Kidney epithelial cell (primary cell): ENCODE measurements at regions not wholly inside any gene's neighbourhood (a gene's known extent, or its start where the extent isn't known, plus 50 kb on each side); places are given as distances from the start of the nearest gene placed in this dataset.

ENCODE experiments used
- DNase-seq: peaks from one replicate; pipeline ENCODE4 v3.0.0-alpha.2; 2010; ENCODE audit warnings: low read depth
- H3K27me3 ChIP-seq: 2 replicates; pipeline ENCODE4 v1.6.0; 2011; ENCODE audit warnings: low read length; ENCODE audit not compliant: control insufficient read depth, insufficient read depth
- H3K36me3 ChIP-seq: 2 replicates; pipeline ENCODE4 v1.5.1; 2011; ENCODE audit warnings: low read length; ENCODE audit not compliant: control insufficient read depth, insufficient read depth
- H3K4me3 ChIP-seq: 2 replicates; pipeline ENCODE4 v1.5.1; 2011; ENCODE audit warnings: low read depth, mild to moderate bottlenecking, control low read depth, low read length
- CTCF ChIP-seq: IDR thresholded peaks from 2 replicates; pipeline ENCODE4 v1.5.1; 2011; ENCODE audit warnings: mild to moderate bottlenecking, moderate library complexity, low read length, control low read depth, inconsistent platforms; ENCODE audit not compliant: insufficient read depth, poor library complexity, severe bottlenecking

GRCh38 chr2:8215982-8216381, 465.9 kb upstream of the ID2 start:
- Histone ChIP-seq H3K27me3 (no peaks in the 10 kb centered on the region), H3K36me3 (no peaks in the 10 kb centered on the region), H3K4me3 (no peak overlapping the region)
- DNase-seq = no peak
- TF ChIP-seq CTCF = no peak

GRCh38 chr2:8216397-8216796, 465.5 kb upstream of the ID2 start:
- TF ChIP-seq CTCF = no peak
- no peak for DNase-seq
- H3K36me3 ChIP-seq = no peaks in the 10 kb centered on the region
- H3K4me3 ChIP-seq = no peak overlapping the region
- H3K27me3 ChIP-seq = no peaks in the 10 kb centered on the region

GRCh38 chr2:8217468-8218030, 464.3 kb upstream of the ID2 start:
- no peak overlapping the region for H3K4me3 ChIP-seq
- DNase-seq = no peak
- H3K27me3 ChIP-seq = no peaks in the 10 kb centered on the region
- TF ChIP-seq CTCF = no peak
- H3K36me3 ChIP-seq = no peaks in the 10 kb centered on the region

GRCh38 chr2:8219096-8219495, 462.8 kb upstream of the ID2 start:
- Histone ChIP-seq H3K36me3 (no peaks in the 10 kb centered on the region), H3K4me3 (no peak overlapping the region), H3K27me3 (no peaks in the 10 kb centered on the region)
- no peak for TF ChIP-seq CTCF
- DNase-seq = no peak

- TF ChIP-seq CTCF = no peak
- no peak for DNase-seq
- no peaks in the 10 kb centered on the region for H3K36me3 ChIP-seq
- H3K4me3 ChIP-seq = no peak overlapping the region
- no peaks in the 10 kb centered on the region for H3K27me3 ChIP-seq
Measured at GRCh38 chr2:8219631-8220355, 462.1 kb upstream of the ID2 start.
